Caco-2 (cell line): ENCODE measurements at regions not wholly inside any gene's neighbourhood (a gene's known extent, or its start where the extent isn't known, plus 50 kb on each side); places are given as distances from the start of the nearest gene placed in this dataset.

Experiments used
- BruUV-seq: library from RNA; stranded (reverse); fragments of 400-500 nt; replicated peaks from 2 replicates; lab custom pipeline; 2021; lab: Mats Ljungman, UMichigan
- CTCF ChIA-PET: fragments of 300-600 bp; sonication (Branson Sonifier 250); formaldehyde crosslinking; loops from one replicate; lab custom pipeline; 2022; ENCODE audit warnings: antibody characterized with exemption; lab: Charles Lee
- POLR2A ChIA-PET: fragments of 300-600 bp; sonication (Branson Sonifier 250); formaldehyde crosslinking; loops from one replicate; lab custom pipeline; 2022; ENCODE audit warnings: antibody characterized with exemption; lab: Charles Lee
- DNase-seq, 2 experiments: peaks; one replicate each; pipeline versions ENCODE4 v3.0.0 to v3.0.0-alpha.2; 2020 to 2022
- H3K27me3 ChIP-seq: replicated peaks from 2 replicates; pipeline ENCODE4 v1.6.0; 2011; ENCODE audit warnings: low read length; ENCODE audit not compliant: control insufficient read depth, insufficient read depth
- H3K36me3 ChIP-seq: 2 replicates; pipeline ENCODE4 v1.5.1; 2011; ENCODE audit warnings: low read length; ENCODE audit not compliant: control insufficient read depth, insufficient read depth
- H3K4me1 ChIP-seq: fragments of 250-450 bp; sonication (Bioruptor Pico); 2 replicates; pipeline ENCODE4 v1.5.1; 2020; ENCODE audit warnings: mild to moderate bottlenecking
- H3K4me3 ChIP-seq: 2 replicates; pipeline ENCODE4 v1.5.1; 2011; ENCODE audit warnings: low read depth, mild to moderate bottlenecking, control low read depth, low read length
- H3K9me3 ChIP-seq: fragments of 250-450 bp; sonication (Bioruptor Pico); 2 replicates; pipeline ENCODE4 v1.5.1; 2020; ENCODE audit warnings: mild to moderate bottlenecking, moderate library complexity
- H3K27ac Mint-ChIP-seq: one replicate; pipeline ENCODE4 v1.8.0; 2022; ENCODE audit warnings: mixed read lengths; ENCODE audit not compliant: unreplicated experiment
- H3K27me3 Mint-ChIP-seq: one replicate; pipeline ENCODE4 v1.8.0; 2022; ENCODE audit warnings: mixed read lengths; ENCODE audit not compliant: insufficient read depth, unreplicated experiment
- H3K36me3 Mint-ChIP-seq: one replicate; pipeline ENCODE4 v1.8.0; 2022; ENCODE audit warnings: mild to moderate bottlenecking, mixed read lengths; ENCODE audit not compliant: insufficient read depth, unreplicated experiment
- H3K4me1 Mint-ChIP-seq: one replicate; pipeline ENCODE4 v1.8.0; 2022; ENCODE audit warnings: low read depth, mixed read lengths; ENCODE audit not compliant: unreplicated experiment
- H3K4me3 Mint-ChIP-seq: one replicate; pipeline ENCODE4 v1.8.0; 2022; ENCODE audit warnings: mild to moderate bottlenecking, moderate library complexity, mixed read lengths; ENCODE audit not compliant: unreplicated experiment
- H3K9me3 Mint-ChIP-seq: one replicate; pipeline ENCODE4 v1.8.0; 2022; ENCODE audit warnings: mixed read lengths; ENCODE audit not compliant: unreplicated experiment
- CTCF ChIP-seq, 2 experiments: fragments of 200-600 bp in 1 of 2; IDR thresholded peaks; 1 replicate in 1 of 2; 2 replicates in 1 of 2; pipeline versions ENCODE4 v1.5.1 to v1.8.0; 2011 to 2022; ENCODE audit warnings: antibody characterized with exemption in 1 of 2, control low read depth in 1 of 2, inconsistent platforms in 1 of 2, low read depth in 1 of 2, low read length in 1 of 2, mild to moderate bottlenecking in 1 of 2, moderate library complexity in 1 of 2; ENCODE audit not compliant: insufficient read depth in 1 of 2, severe bottlenecking in 1 of 2, unreplicated experiment in 1 of 2
- intact Hi-C: fragments of 100-400 bp; cut with micrococcal nuclease; formaldehyde crosslinking; loops from one replicate; pipeline ENCODE4 v1.10.0; 2022; ENCODE audit not compliant: unreplicated experiment

- no peaks in the 10 kb centered on the region for H3K36me3 Mint-ChIP-seq
- Histone ChIP-seq H3K4me3 (no peak overlapping the region), H3K9me3 (no peaks in the 10 kb centered on the region), H3K4me1 (no peaks in the 10 kb centered on the region), H3K36me3 (no peaks in the 10 kb centered on the region), H3K27me3 (no peaks in the 10 kb centered on the region)
- ChIA-PET CTCF (no interaction called here), POLR2A (no interaction called here)
- H3K4me3 Mint-ChIP-seq: no peak overlapping the region
- no peaks in the 10 kb centered on the region for H3K4me1 Mint-ChIP-seq
- H3K9me3 Mint-ChIP-seq: no peaks in the 10 kb centered on the region
- intact Hi-C loops: no loop called here
- H3K27me3 Mint-ChIP-seq: peaks cover 9% of the 10 kb centered on the region
- TF ChIP-seq CTCF (IDR thresholded peaks at IDR 0.05; ENCODE audit: insufficient read depth in 1 of 2, low read depth in 1 of 2, low read length in 1 of 2, severe bottlenecking in 1 of 2, unreplicated experiment in 1 of 2): no peak
- H3K27ac Mint-ChIP-seq: no peak overlapping the region
- no peak for DNase-seq
- BruUV-seq: no TSS peak
These were observed 196.3 kb upstream of the BTBD3 start for GRCh38 chr20:11721411-11721810.

- H3K27me3 Mint-ChIP-seq: peaks cover 7% of the 10 kb centered on the region
- DNase-seq: no peak
- POLR2A ChIA-PET: no interaction called here
- peaks cover 4% of the 10 kb centered on the region for H3K4me1 Mint-ChIP-seq
- H3K27ac Mint-ChIP-seq: no peak overlapping the region
- no peaks in the 10 kb centered on the region for H3K36me3 Mint-ChIP-seq
- Histone ChIP-seq H3K36me3 (no peaks in the 10 kb centered on the region), H3K27me3 (no peaks in the 10 kb centered on the region), H3K4me3 (no peak overlapping the region), H3K4me1 (0 out of 2 replicates have a peak, but pooled peaks cover under 1% of the 10 kb centered on the region), H3K9me3 (no peaks in the 10 kb centered on the region)
- H3K4me3 Mint-ChIP-seq: no peak overlapping the region
- H3K9me3 Mint-ChIP-seq: no peaks in the 10 kb centered on the region
- CTCF ChIA-PET: no interaction called here
- no TSS peak for BruUV-seq
- intact Hi-C loops: no loop called here
- no peak for TF ChIP-seq CTCF (IDR thresholded peaks at IDR 0.05; ENCODE audit: insufficient read depth in 1 of 2, low read depth in 1 of 2, low read length in 1 of 2, severe bottlenecking in 1 of 2, unreplicated experiment in 1 of 2)
These were observed 193.6 kb upstream of the BTBD3 start for GRCh38 chr20:11724097-11724496.

- Histone ChIP-seq H3K36me3 (no peaks in the 10 kb centered on the region), H3K4me3 (no peak overlapping the region), H3K4me1 (0 out of 2 replicates have a peak, but pooled peaks cover 3% of the 10 kb centered on the region), H3K27me3 (no peaks in the 10 kb centered on the region), H3K9me3 (peaks cover 4% of the 10 kb centered on the region; the same call in 1 of the 2 replicates)
- Mint-ChIP-seq H3K9me3 (peaks cover 15% of the 10 kb centered on the region), H3K4me3 (no peak overlapping the region), H3K27me3 (peaks cover 5% of the 10 kb centered on the region), H3K27ac (no peak overlapping the region), H3K4me1 (peaks cover 6% of the 10 kb centered on the region), H3K36me3 (no peaks in the 10 kb centered on the region)
- intact Hi-C loops: no loop called here
- ChIA-PET POLR2A (no interaction called here), CTCF (interaction anchor here (1.0 kb wide), 1 partner anchor 96 kb away, joined by 4 read pairs; no protein-coding TSS in a partner anchor)
- no peak for DNase-seq
- no TSS peak for BruUV-seq
- no peak for TF ChIP-seq CTCF (IDR thresholded peaks at IDR 0.05; ENCODE audit: insufficient read depth in 1 of 2, low read depth in 1 of 2, low read length in 1 of 2, severe bottlenecking in 1 of 2, unreplicated experiment in 1 of 2)
These were observed 191.7 kb upstream of the BTBD3 start for GRCh38 chr20:11726026-11726425.
